H9 (cell line): ENCODE measurements at regions not wholly inside any gene's neighbourhood (a gene's known extent, or its start where the extent isn't known, plus 50 kb on each side); places are given as distances from the start of the nearest gene placed in this dataset.

ENCODE experiments used
- DNase-seq: peaks from one replicate; pipeline ENCODE4 v3.0.0-alpha.2; 2017
- H2AFZ ChIP-seq: one replicate; pipeline ENCODE4 v1.6.1; 2013; ENCODE audit warnings: mild to moderate bottlenecking, low read length, control low read depth, moderate library complexity
- H2AK5ac ChIP-seq: 2 replicates; pipeline ENCODE4 v1.6.1; 2013; ENCODE audit warnings: low read length, control low read depth, mixed read lengths; ENCODE audit not compliant: insufficient read length
- H2BK120ac ChIP-seq: one replicate; pipeline ENCODE4 v1.6.1; 2013; ENCODE audit warnings: low read depth, mild to moderate bottlenecking, low read length, control low read depth, inconsistent platforms; ENCODE audit not compliant: poor library complexity, severe bottlenecking
- H2BK12ac ChIP-seq: 2 replicates; pipeline ENCODE4 v1.6.1; 2013; ENCODE audit warnings: low read length, control low read depth, mixed read lengths, low read depth; ENCODE audit not compliant: insufficient read length
- H2BK15ac ChIP-seq: 2 replicates; pipeline ENCODE4 v1.6.1; 2013; ENCODE audit warnings: low read depth, low read length, control low read depth
- H2BK20ac ChIP-seq: one replicate; pipeline ENCODE4 v1.6.1; 2013; ENCODE audit warnings: low read depth, mild to moderate bottlenecking, low read length, control low read depth, inconsistent platforms; ENCODE audit not compliant: poor library complexity, severe bottlenecking
- H2BK5ac ChIP-seq: 2 replicates; pipeline ENCODE4 v1.6.1; 2013; ENCODE audit warnings: low read length, control low read depth, mixed read lengths; ENCODE audit not compliant: insufficient read length
- H3K14ac ChIP-seq: 2 replicates; pipeline ENCODE4 v1.6.1; 2013; ENCODE audit warnings: low read length, control low read depth; ENCODE audit not compliant: insufficient read depth
- H3K18ac ChIP-seq: 2 replicates; pipeline ENCODE4 v1.6.1; 2013; ENCODE audit warnings: low read depth, mild to moderate bottlenecking, mixed read lengths, low read length, control low read depth; ENCODE audit not compliant: insufficient read length
- H3K23ac ChIP-seq: 2 replicates; pipeline ENCODE4 v1.6.1; 2013; ENCODE audit warnings: low read length, control low read depth, mixed read lengths, low read depth; ENCODE audit not compliant: insufficient read length
- H3K23me2 ChIP-seq: 2 replicates; pipeline ENCODE4 v1.6.1; 2013; ENCODE audit warnings: low read depth, mild to moderate bottlenecking, mixed read lengths, low read length, control low read depth; ENCODE audit not compliant: insufficient read length, poor library complexity, severe bottlenecking
- H3K27ac ChIP-seq: 2 replicates; pipeline ENCODE4 v1.5.1; 2013; ENCODE audit warnings: low read length, control low read depth, mixed read lengths, low read depth; ENCODE audit not compliant: insufficient read length
- H3K27me3 ChIP-seq: 2 replicates; pipeline ENCODE4 v1.6.1; 2013; ENCODE audit warnings: low read length, control low read depth, inconsistent platforms; ENCODE audit not compliant: insufficient read depth
- H3K4ac ChIP-seq: 2 replicates; pipeline ENCODE4 v1.6.1; 2013; ENCODE audit warnings: low read depth, mild to moderate bottlenecking, control low read depth, inconsistent platforms, low read length, moderate library complexity
- H3K4me1 ChIP-seq: 2 replicates; pipeline ENCODE4 v1.6.1; 2013; ENCODE audit warnings: low read length, control low read depth, inconsistent platforms; ENCODE audit not compliant: insufficient read depth
- H3K4me2 ChIP-seq: 2 replicates; pipeline ENCODE4 v1.6.1; 2013; ENCODE audit warnings: low read length, control low read depth, mixed read lengths; ENCODE audit not compliant: insufficient read length, insufficient read depth
- H3K56ac ChIP-seq: 2 replicates; pipeline ENCODE4 v1.6.1; 2013; ENCODE audit warnings: low read depth, mild to moderate bottlenecking, mixed read lengths, low read length, control low read depth; ENCODE audit not compliant: insufficient read length
- H3K79me1 ChIP-seq: 2 replicates; pipeline ENCODE4 v1.6.1; 2013; ENCODE audit warnings: low read depth, mild to moderate bottlenecking, moderate library complexity, low read length, control low read depth, inconsistent platforms; ENCODE audit not compliant: insufficient read depth, poor library complexity, severe bottlenecking
- H3K79me2 ChIP-seq: 2 replicates; pipeline ENCODE4 v1.6.1; 2013; ENCODE audit warnings: low read length, control low read depth, inconsistent platforms; ENCODE audit not compliant: insufficient read depth
- H3K9ac ChIP-seq: 2 replicates; pipeline ENCODE4 v1.6.1; 2013; ENCODE audit warnings: low read length, control low read depth, mixed read lengths; ENCODE audit not compliant: insufficient read length; ENCODE audit errors: extremely low read depth
- H3K9me3 ChIP-seq: one replicate; pipeline ENCODE4 v1.6.1; 2013; ENCODE audit warnings: low read depth, low read length, inconsistent platforms; ENCODE audit not compliant: control insufficient read depth
- H3T11ph ChIP-seq: one replicate; pipeline ENCODE4 v1.6.1; 2013; ENCODE audit warnings: mild to moderate bottlenecking, low read length, control low read depth, inconsistent platforms
- H4K20me1 ChIP-seq: one replicate; pipeline ENCODE4 v1.6.1; 2013; ENCODE audit not compliant: control insufficient read depth, insufficient read length, insufficient read depth
- H4K5ac ChIP-seq: 2 replicates; pipeline ENCODE4 v1.6.1; 2013; ENCODE audit warnings: low read depth, mild to moderate bottlenecking, mixed read lengths, low read length, control low read depth; ENCODE audit not compliant: insufficient read length
- H4K8ac ChIP-seq: replicated peaks from 2 replicates; pipeline ENCODE4 v1.6.1; 2013; ENCODE audit warnings: low read length, control low read depth, mixed read lengths, low read depth; ENCODE audit not compliant: insufficient read length
- H4K91ac ChIP-seq: 2 replicates; pipeline ENCODE4 v1.6.1; 2013; ENCODE audit warnings: low read depth, mild to moderate bottlenecking, moderate library complexity, mixed read lengths, low read length, control low read depth; ENCODE audit not compliant: insufficient read length
- H3K27ac Mint-ChIP-seq, 3 experiments: 2 replicates in 2 of 3; 3 replicates in 1 of 3; pipeline ENCODE4 v1.8.0; 2020 to 2021; ENCODE audit warnings: mixed read lengths in 3 of 3, mild to moderate bottlenecking in 1 of 3, moderate library complexity in 1 of 3
- H3K27me3 Mint-ChIP-seq: 2 replicates; pipeline ENCODE4 v1.8.0; 2021; ENCODE audit warnings: low read depth, mild to moderate bottlenecking, moderate library complexity, mixed read lengths
- H3K36me3 Mint-ChIP-seq, 3 experiments: 2 replicates in 2 of 3; 3 replicates in 1 of 3; pipeline ENCODE4 v1.8.0; 2020 to 2021; ENCODE audit warnings: low read depth in 3 of 3, mixed read lengths in 3 of 3; ENCODE audit not compliant: insufficient read depth in 1 of 3
- H3K4me1 Mint-ChIP-seq, 2 experiments: 2 replicates each; pipeline ENCODE4 v1.8.0; 2020; ENCODE audit warnings: mixed read lengths in 2 of 2
- H3K4me3 Mint-ChIP-seq, 2 experiments: 2 replicates in 1 of 2; 3 replicates in 1 of 2; pipeline ENCODE4 v1.8.0; 2020 to 2021; ENCODE audit warnings: mild to moderate bottlenecking in 2 of 2, mixed read lengths in 2 of 2, moderate library complexity in 1 of 2
- H3K9me3 Mint-ChIP-seq, 2 experiments: 2 replicates in 1 of 2; 3 replicates in 1 of 2; pipeline ENCODE4 v1.8.0; 2020; ENCODE audit warnings: mild to moderate bottlenecking in 2 of 2, mixed read lengths in 2 of 2, moderate library complexity in 1 of 2
- WGBS: extraction: QIAGEN DNeasy Blood & Tissue Kit; methylation state at CpG from one replicate; pipeline ENCODE4 v1.1.7; 2013; ENCODE audit warnings: missing lambda C conversion rate, low lambda C conversion rate, mixed read lengths; ENCODE audit not compliant: insufficient read length; ENCODE audit errors: extremely low coverage; 5-methylcytosine and 5-hydroxymethylcytosine counted together
- TF ChIP-seq, protein P1 (sequence below): fragments of 200-600 bp; sonication (generic); conservative IDR thresholded peaks from 3 replicates; pipeline ENCODE4 v1.8.0; 2021; ENCODE audit warnings: antibody characterized with exemption, mild to moderate bottlenecking

DNA sequence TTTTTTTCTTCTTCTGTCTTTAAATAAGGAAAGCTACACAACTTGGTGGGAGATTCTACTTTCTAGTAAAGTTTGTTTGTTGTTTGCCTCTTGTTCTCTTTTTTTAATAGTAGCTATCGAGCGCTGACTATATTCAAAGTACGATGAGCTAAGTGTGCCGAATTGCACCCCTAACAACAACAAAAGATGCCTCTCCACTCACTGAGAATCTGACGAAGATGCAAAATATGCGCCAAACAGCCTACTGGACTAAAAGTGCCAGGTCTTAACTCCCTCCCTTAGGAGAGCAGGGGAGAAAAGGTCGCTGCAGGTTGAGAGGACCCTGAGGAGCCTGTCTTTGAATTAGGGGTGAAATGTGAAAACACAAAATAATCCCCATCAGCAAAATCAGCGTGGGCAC, 713.8 kb upstream of the WWC1 start:
- no peaks in the 10 kb centered on the region for H3K36me3 Mint-ChIP-seq
- Histone ChIP-seq H3K23me2 (peaks cover 6% of the 10 kb centered on the region), H3K4me2 (no peak overlapping the region), H3K79me2 (no peaks in the 10 kb centered on the region), H4K8ac (no peak overlapping the region), H3K27me3 (no peaks in the 10 kb centered on the region; the same call in 1 of the 2 replicates), H3K56ac (no peak overlapping the region), H3K18ac (no peak overlapping the region), H3K9me3 (no peaks in the 10 kb centered on the region), H4K20me1 (no peaks in the 10 kb centered on the region), H3K27ac (no peak overlapping the region), H3K4me1 (0 out of 2 replicates have a peak, but pooled peaks cover 3% of the 10 kb centered on the region), H3K23ac (no peak overlapping the region), H3K9ac (no peak overlapping the region), H2AFZ (no peak overlapping the region), H4K91ac (no peak overlapping the region), H2BK12ac (no peak overlapping the region), H3K14ac (no peak overlapping the region), H2AK5ac (no peak overlapping the region), H3T11ph (no peak overlapping the region), H2BK20ac (no peak overlapping the region), H3K79me1 (no peaks in the 10 kb centered on the region), H3K4ac (no peak overlapping the region), H2BK15ac (no peak overlapping the region), H2BK5ac (no peak overlapping the region), H2BK120ac (no peak overlapping the region), H4K5ac (no peak overlapping the region)
- TF ChIP-seq, protein P1, sequence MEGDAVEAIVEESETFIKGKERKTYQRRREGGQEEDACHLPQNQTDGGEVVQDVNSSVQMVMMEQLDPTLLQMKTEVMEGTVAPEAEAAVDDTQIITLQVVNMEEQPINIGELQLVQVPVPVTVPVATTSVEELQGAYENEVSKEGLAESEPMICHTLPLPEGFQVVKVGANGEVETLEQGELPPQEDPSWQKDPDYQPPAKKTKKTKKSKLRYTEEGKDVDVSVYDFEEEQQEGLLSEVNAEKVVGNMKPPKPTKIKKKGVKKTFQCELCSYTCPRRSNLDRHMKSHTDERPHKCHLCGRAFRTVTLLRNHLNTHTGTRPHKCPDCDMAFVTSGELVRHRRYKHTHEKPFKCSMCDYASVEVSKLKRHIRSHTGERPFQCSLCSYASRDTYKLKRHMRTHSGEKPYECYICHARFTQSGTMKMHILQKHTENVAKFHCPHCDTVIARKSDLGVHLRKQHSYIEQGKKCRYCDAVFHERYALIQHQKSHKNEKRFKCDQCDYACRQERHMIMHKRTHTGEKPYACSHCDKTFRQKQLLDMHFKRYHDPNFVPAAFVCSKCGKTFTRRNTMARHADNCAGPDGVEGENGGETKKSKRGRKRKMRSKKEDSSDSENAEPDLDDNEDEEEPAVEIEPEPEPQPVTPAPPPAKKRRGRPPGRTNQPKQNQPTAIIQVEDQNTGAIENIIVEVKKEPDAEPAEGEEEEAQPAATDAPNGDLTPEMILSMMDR = no peak
- H3K9me3 Mint-ChIP-seq = no peaks in the 10 kb centered on the region
- H3K27me3 Mint-ChIP-seq = peaks cover 18% of the 10 kb centered on the region
- DNase-seq = no peak
- peaks cover 45 to 50% of the 10 kb centered on the region in 2 experiments for H3K4me1 Mint-ChIP-seq
- no peak overlapping the region; a peak in 1 of 7 replicates for H3K27ac Mint-ChIP-seq
- no CpG with 5 or more reads among the region's 8 CpGs for WGBS
- H3K4me3 Mint-ChIP-seq = no peak overlapping the region
